HEK293 (cell line): ENCODE measurements at regions not wholly inside any gene's neighbourhood (a gene's known extent, or its start where the extent isn't known, plus 50 kb on each side); places are given as distances from the start of the nearest gene placed in this dataset.

Source experiments
- GLIS1 ChIP-seq: fragments of 450-650 bp; formaldehyde crosslinking; IDR thresholded peaks from 2 replicates; pipeline ENCODE4 v1.5.1; 2016; ENCODE audit warnings: missing biosample characterization, missing genetic modification characterization
- MZF1 ChIP-seq: fragments of 450-650 bp; formaldehyde crosslinking; IDR thresholded peaks from 2 replicates; pipeline ENCODE4 v1.5.1; 2017; ENCODE audit warnings: missing biosample characterization, missing genetic modification characterization, borderline replicate concordance
- PRDM10 ChIP-seq: fragments of 450-650 bp; formaldehyde crosslinking; IDR thresholded peaks from 2 replicates; pipeline ENCODE4 v1.5.1; 2016; ENCODE audit warnings: missing biosample characterization, missing genetic modification characterization
- RBAK ChIP-seq: fragments of 450-650 bp; formaldehyde crosslinking; IDR thresholded peaks from 2 replicates; pipeline ENCODE4 v1.5.1; 2016; ENCODE audit warnings: missing biosample characterization, missing genetic modification characterization
- REPIN1 ChIP-seq: fragments of 450-650 bp; formaldehyde crosslinking; IDR thresholded peaks from 2 replicates; pipeline ENCODE4 v1.5.1; 2017; ENCODE audit warnings: missing biosample characterization, missing genetic modification characterization, low read depth
- YY1 ChIP-seq: fragments of 450-650 bp; formaldehyde crosslinking; IDR thresholded peaks from 2 replicates; pipeline ENCODE4 v1.5.1; 2018; ENCODE audit warnings: missing biosample characterization, missing genetic modification characterization
- ZBTB17 ChIP-seq: fragments of 450-650 bp; formaldehyde crosslinking; IDR thresholded peaks from 2 replicates; pipeline ENCODE4 v1.5.1; 2016; ENCODE audit warnings: missing biosample characterization, missing genetic modification characterization
- ZNF140 ChIP-seq: fragments of 450-650 bp; formaldehyde crosslinking; IDR thresholded peaks from 2 replicates; pipeline ENCODE4 v1.5.1; 2016; ENCODE audit warnings: missing biosample characterization, missing genetic modification characterization
- ZNF24 ChIP-seq: fragments of 450-650 bp; formaldehyde crosslinking; IDR thresholded peaks from 2 replicates; pipeline ENCODE4 v1.5.1; 2016; ENCODE audit warnings: missing biosample characterization, missing genetic modification characterization
- ZNF404 ChIP-seq: fragments of 450-650 bp; formaldehyde crosslinking; IDR thresholded peaks from 2 replicates; pipeline ENCODE4 v1.5.1; 2017; ENCODE audit warnings: missing biosample characterization, missing genetic modification characterization
- ZNF544 ChIP-seq: fragments of 450-650 bp; formaldehyde crosslinking; IDR thresholded peaks from 2 replicates; pipeline ENCODE4 v1.5.0; 2017; ENCODE audit warnings: missing biosample characterization, missing genetic modification characterization
- TF ChIP-seq, protein P1 (sequence below): fragments of 450-650 bp; formaldehyde crosslinking; IDR thresholded peaks from 2 replicates; pipeline ENCODE4 v1.5.1; 2016; ENCODE audit warnings: missing biosample characterization, missing genetic modification characterization

DNA sequence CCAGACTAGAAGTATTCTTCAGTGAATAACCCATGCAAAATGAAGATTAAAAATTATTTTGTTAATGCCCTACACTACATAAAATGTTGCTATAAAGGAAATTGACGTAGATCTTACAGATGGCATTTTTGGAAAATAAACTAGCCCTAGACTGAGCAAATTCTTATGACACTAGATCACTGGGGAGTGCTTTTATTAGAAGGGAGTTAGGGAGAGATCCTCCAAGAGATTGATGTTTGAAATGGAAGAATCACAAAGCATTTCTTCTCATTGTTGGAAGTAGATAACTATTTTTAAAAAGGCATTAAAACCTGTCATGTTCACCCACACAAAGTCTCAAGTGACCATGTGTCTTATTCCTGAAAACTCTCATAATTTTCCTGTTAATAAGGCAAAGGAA, 351.1 kb upstream of the TLE4 start:
- TF ChIP-seq, protein P1, sequence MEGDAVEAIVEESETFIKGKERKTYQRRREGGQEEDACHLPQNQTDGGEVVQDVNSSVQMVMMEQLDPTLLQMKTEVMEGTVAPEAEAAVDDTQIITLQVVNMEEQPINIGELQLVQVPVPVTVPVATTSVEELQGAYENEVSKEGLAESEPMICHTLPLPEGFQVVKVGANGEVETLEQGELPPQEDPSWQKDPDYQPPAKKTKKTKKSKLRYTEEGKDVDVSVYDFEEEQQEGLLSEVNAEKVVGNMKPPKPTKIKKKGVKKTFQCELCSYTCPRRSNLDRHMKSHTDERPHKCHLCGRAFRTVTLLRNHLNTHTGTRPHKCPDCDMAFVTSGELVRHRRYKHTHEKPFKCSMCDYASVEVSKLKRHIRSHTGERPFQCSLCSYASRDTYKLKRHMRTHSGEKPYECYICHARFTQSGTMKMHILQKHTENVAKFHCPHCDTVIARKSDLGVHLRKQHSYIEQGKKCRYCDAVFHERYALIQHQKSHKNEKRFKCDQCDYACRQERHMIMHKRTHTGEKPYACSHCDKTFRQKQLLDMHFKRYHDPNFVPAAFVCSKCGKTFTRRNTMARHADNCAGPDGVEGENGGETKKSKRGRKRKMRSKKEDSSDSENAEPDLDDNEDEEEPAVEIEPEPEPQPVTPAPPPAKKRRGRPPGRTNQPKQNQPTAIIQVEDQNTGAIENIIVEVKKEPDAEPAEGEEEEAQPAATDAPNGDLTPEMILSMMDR (tag by site-specific recombination) = no peak
- TF ChIP-seq MZF1 (tag by site-specific recombination) (no peak), ZBTB17 (no peak), REPIN1 (tag by site-specific recombination) (no peak), RBAK (tag by site-specific recombination) (no peak), YY1 (no peak), ZNF544 (tag by site-specific recombination) (no peak), PRDM10 (tag by site-specific recombination) (no peak), ZNF140 (tag by site-specific recombination) (no peak), ZNF404 (no peak), GLIS1 (tag by site-specific recombination) (no peak), ZNF24 (tag by site-specific recombination) (no peak)
